RWPE2 (cell line): ENCODE measurements at regions not wholly inside any gene's neighbourhood (a gene's known extent, or its start where the extent isn't known, plus 50 kb on each side); places are given as distances from the start of the nearest gene placed in this dataset.

Source experiments
- ATAC-seq: fragments of 200-7000 bp; cut with Tn5 transposase; 3 replicates; pipeline ENCODE4 v1.9.1; 2021; ENCODE audit warnings: low read depth
- DNase-seq: peaks from one replicate; pipeline ENCODE4 v3.0.0-alpha.2; 2020; ENCODE audit warnings: low spot score
- H3K27ac ChIP-seq: fragments of 450-650 bp; 2 replicates; pipeline ENCODE4 v1.5.1; 2017; ENCODE audit warnings: mild to moderate bottlenecking; ENCODE audit not compliant: poor library complexity, severe bottlenecking
- H3K27me3 ChIP-seq: fragments of 250-450 bp; sonication (Bioruptor Pico); 2 replicates; pipeline ENCODE4 v1.5.1; 2021; ENCODE audit warnings: mild to moderate bottlenecking, moderate library complexity; ENCODE audit not compliant: insufficient read depth, poor library complexity, severe bottlenecking
- H3K36me3 ChIP-seq: fragments of 250-450 bp; sonication (Bioruptor Pico); 2 replicates; pipeline ENCODE4 v1.5.1; 2020; ENCODE audit warnings: low read depth, mild to moderate bottlenecking, moderate library complexity
- H3K4me1 ChIP-seq: fragments of 250-450 bp; sonication (Bioruptor Pico); 2 replicates; pipeline ENCODE4 v1.5.1; 2021; ENCODE audit warnings: mild to moderate bottlenecking, moderate library complexity; ENCODE audit not compliant: insufficient read depth, poor library complexity, severe bottlenecking
- H3K4me3 ChIP-seq: fragments of 250-450 bp; sonication (Bioruptor Pico); 2 replicates; pipeline ENCODE4 v1.5.1; 2021; ENCODE audit warnings: mild to moderate bottlenecking, moderate library complexity; ENCODE audit not compliant: severe bottlenecking
- H3K9me3 ChIP-seq: fragments of 250-450 bp; sonication (Bioruptor Pico); 2 replicates; pipeline ENCODE4 v1.5.1; 2021; ENCODE audit warnings: mild to moderate bottlenecking, moderate library complexity; ENCODE audit not compliant: severe bottlenecking
- CTCF ChIP-seq: fragments of 450-650 bp; IDR thresholded peaks from one replicate; pipeline ENCODE4 v1.5.1; 2017; ENCODE audit warnings: mild to moderate bottlenecking, moderate library complexity; ENCODE audit not compliant: poor library complexity, severe bottlenecking

- Histone ChIP-seq H3K9me3 (no peaks in the 10 kb centered on the region), H3K4me3 (no peak overlapping the region), H3K4me1 (no peaks in the 10 kb centered on the region), H3K27ac (no peak overlapping the region), H3K27me3 (peaks cover 33% of the 10 kb centered on the region), H3K36me3 (no peaks in the 10 kb centered on the region)
- TF ChIP-seq CTCF: no peak
- ATAC-seq (no peak), DNase-seq (no peak)
Observed at GRCh38 chr15:53434174-53434678, 325.2 kb downstream of the WDR72 start.

GRCh38 chr15:53416219-53416940, 343.1 kb downstream of the WDR72 start:
- Histone ChIP-seq H3K27me3 (no peaks in the 10 kb centered on the region), H3K4me1 (no peaks in the 10 kb centered on the region), H3K36me3 (no peaks in the 10 kb centered on the region), H3K27ac (no peak overlapping the region), H3K4me3 (no peak overlapping the region), H3K9me3 (no peaks in the 10 kb centered on the region)
- TF ChIP-seq CTCF: no peak
- ATAC-seq (no peak), DNase-seq (no peak)

GRCh38 chr15:53414167-53414566, 345.3 kb downstream of the WDR72 start:
- no peak overlapping the region for H3K4me3 ChIP-seq
- ATAC-seq (no peak), DNase-seq (no peak)
- no peaks in the 10 kb centered on the region for H3K36me3 ChIP-seq
- no peak for TF ChIP-seq CTCF
- no peaks in the 10 kb centered on the region for H3K4me1 ChIP-seq
- no peak overlapping the region for H3K27ac ChIP-seq
- no peaks in the 10 kb centered on the region for H3K9me3 ChIP-seq
- no peaks in the 10 kb centered on the region for H3K27me3 ChIP-seq

- Histone ChIP-seq H3K36me3 (no peaks in the 10 kb centered on the region), H3K27me3 (no peaks in the 10 kb centered on the region), H3K9me3 (no peaks in the 10 kb centered on the region), H3K4me3 (no peak overlapping the region), H3K4me1 (no peaks in the 10 kb centered on the region), H3K27ac (no peak overlapping the region)
- ATAC-seq (no peak), DNase-seq (no peak)
- no peak for TF ChIP-seq CTCF
Observed at GRCh38 chr15:53412542-53412941, 346.9 kb downstream of the WDR72 start.

GRCh38 chr15:53404930-53405493, 354.5 kb downstream of the WDR72 start:
- no peak for TF ChIP-seq CTCF
- H3K9me3 ChIP-seq: no peaks in the 10 kb centered on the region
- no peak for ATAC-seq

More at GRCh38 chr15:53404930-53405493, 354.5 kb downstream of the WDR72 start:
- Histone ChIP-seq H3K27me3 (no peaks in the 10 kb centered on the region), H3K4me1 (no peaks in the 10 kb centered on the region), H3K27ac (no peak overlapping the region), H3K36me3 (no peaks in the 10 kb centered on the region), H3K4me3 (no peak overlapping the region)
- no peak for DNase-seq
